ENCODE measurements at regions not wholly inside any gene's neighbourhood (a gene's known extent, or its start where the extent isn't known, plus 50 kb on each side); places are given as distances from the start of the nearest gene placed in this dataset.

DNA sequence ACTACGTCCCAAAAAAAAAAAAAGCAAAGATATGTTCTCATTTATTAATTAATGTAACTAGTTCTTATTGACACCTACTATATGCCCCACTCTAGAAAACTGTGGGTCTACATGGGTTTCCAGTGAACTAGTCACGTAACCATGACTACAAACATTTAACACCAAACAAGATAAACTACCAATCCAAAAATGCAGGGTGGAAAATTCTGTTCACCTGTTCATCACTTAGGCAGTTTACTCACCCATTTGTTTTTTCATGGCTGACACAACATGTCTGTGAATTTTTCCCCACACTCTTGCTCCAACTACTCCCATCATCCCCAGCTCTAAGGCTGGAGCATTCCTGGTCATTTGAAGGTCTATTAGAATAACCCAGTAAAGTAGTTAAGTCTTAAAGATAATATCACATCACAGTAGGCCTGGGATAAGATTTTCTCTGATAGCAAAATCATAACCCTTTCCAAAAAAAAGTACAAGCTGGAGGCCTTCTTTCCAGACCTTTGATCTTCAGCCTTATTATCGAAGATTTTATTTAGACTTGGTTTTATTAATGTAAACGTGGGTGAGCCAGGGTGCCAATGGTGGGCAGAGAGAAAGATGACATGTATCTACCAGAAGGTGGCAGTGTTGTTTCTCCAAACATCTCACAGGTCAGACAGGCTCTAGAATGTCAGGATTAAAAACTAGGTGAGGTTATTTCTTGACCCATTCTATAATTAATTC is 61.6 kb upstream of the DAAM1 start:
- DNase-seq, result no peak
- H4K20me1 ChIP-seq (ENCODE audit: control insufficient read depth, insufficient read depth, insufficient read length), result no peaks in the 10 kb centered on the region
- no peak overlapping the region for H4K8ac ChIP-seq (replicated peaks; ENCODE audit: insufficient read length, low read depth, low read length)
- H3K9me3 ChIP-seq (ENCODE audit: control insufficient read depth, low read depth, low read length), result no peaks in the 10 kb centered on the region
- no peak overlapping the region for H2BK12ac ChIP-seq (ENCODE audit: insufficient read length, low read depth, low read length)
- H2BK15ac ChIP-seq (ENCODE audit: low read depth, low read length), result no peak overlapping the region
- Mint-ChIP-seq H3K4me3 (no peak overlapping the region), H3K9me3 (no peaks in the 10 kb centered on the region), H3K27me3 (ENCODE audit: low read depth) (no peaks in the 10 kb centered on the region), H3K27ac (no peak overlapping the region; a peak in 1 of 7 replicates), H3K4me1 (no peaks in the 10 kb centered on the region), H3K36me3 (ENCODE audit: insufficient read depth in 1 of 3, low read depth in 3 of 3) (no peaks in the 10 kb centered on the region)
- no peak overlapping the region for H3K23ac ChIP-seq (ENCODE audit: insufficient read length, low read depth, low read length)
- H2BK20ac ChIP-seq (ENCODE audit: low read depth, low read length, poor library complexity, severe bottlenecking), result no peak overlapping the region
- H3K23me2 ChIP-seq (ENCODE audit: insufficient read length, low read depth, low read length, poor library complexity, severe bottlenecking), result no peaks in the 10 kb centered on the region
- no peaks in the 10 kb centered on the region for H3K79me1 ChIP-seq (ENCODE audit: insufficient read depth, low read depth, low read length, poor library complexity, severe bottlenecking)
- H4K91ac ChIP-seq (ENCODE audit: insufficient read length, low read depth, low read length), result no peak overlapping the region
- TF ChIP-seq, protein P1, sequence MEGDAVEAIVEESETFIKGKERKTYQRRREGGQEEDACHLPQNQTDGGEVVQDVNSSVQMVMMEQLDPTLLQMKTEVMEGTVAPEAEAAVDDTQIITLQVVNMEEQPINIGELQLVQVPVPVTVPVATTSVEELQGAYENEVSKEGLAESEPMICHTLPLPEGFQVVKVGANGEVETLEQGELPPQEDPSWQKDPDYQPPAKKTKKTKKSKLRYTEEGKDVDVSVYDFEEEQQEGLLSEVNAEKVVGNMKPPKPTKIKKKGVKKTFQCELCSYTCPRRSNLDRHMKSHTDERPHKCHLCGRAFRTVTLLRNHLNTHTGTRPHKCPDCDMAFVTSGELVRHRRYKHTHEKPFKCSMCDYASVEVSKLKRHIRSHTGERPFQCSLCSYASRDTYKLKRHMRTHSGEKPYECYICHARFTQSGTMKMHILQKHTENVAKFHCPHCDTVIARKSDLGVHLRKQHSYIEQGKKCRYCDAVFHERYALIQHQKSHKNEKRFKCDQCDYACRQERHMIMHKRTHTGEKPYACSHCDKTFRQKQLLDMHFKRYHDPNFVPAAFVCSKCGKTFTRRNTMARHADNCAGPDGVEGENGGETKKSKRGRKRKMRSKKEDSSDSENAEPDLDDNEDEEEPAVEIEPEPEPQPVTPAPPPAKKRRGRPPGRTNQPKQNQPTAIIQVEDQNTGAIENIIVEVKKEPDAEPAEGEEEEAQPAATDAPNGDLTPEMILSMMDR (conservative IDR thresholded peaks at IDR 0.05), result peak; percentile 87
- no peak overlapping the region for H3K14ac ChIP-seq (ENCODE audit: insufficient read depth, low read length)
- H2AFZ ChIP-seq (ENCODE audit: low read length), result no peak overlapping the region
- H3K4me1 ChIP-seq (ENCODE audit: insufficient read depth, low read length), result no peaks in the 10 kb centered on the region
- no peak overlapping the region for H3T11ph ChIP-seq (ENCODE audit: low read length)
- H3K56ac ChIP-seq (ENCODE audit: insufficient read length, low read depth, low read length), result no peak overlapping the region
- H2BK120ac ChIP-seq (ENCODE audit: low read depth, low read length, poor library complexity, severe bottlenecking), result no peak overlapping the region
- no peaks in the 10 kb centered on the region for H3K79me2 ChIP-seq (ENCODE audit: insufficient read depth, low read length)
- no peak overlapping the region for H4K5ac ChIP-seq (ENCODE audit: insufficient read length, low read depth, low read length)
- no peak overlapping the region for H3K9ac ChIP-seq (ENCODE audit: extremely low read depth, insufficient read length, low read length)
- H3K4me2 ChIP-seq (ENCODE audit: insufficient read depth, insufficient read length, low read length), result no peak overlapping the region
- no peak overlapping the region for H2AK5ac ChIP-seq (ENCODE audit: insufficient read length, low read length)
- H3K27ac ChIP-seq (ENCODE audit: insufficient read length, low read depth, low read length), result no peak overlapping the region
- H3K4ac ChIP-seq (ENCODE audit: low read depth, low read length), result no peak overlapping the region
- no peaks in the 10 kb centered on the region for H3K27me3 ChIP-seq (ENCODE audit: insufficient read depth, low read length)
- WGBS (ENCODE audit: extremely low coverage, insufficient read length, low lambda C conversion rate), result no CpG with 5 or more reads among the region's 4 CpGs
- H3K18ac ChIP-seq (ENCODE audit: insufficient read length, low read depth, low read length), result no peak overlapping the region
- H2BK5ac ChIP-seq (ENCODE audit: insufficient read length, low read length), result no peak overlapping the region
